AG09309 (cell line): ENCODE measurements at regions not wholly inside any gene's neighbourhood (a gene's known extent, or its start where the extent isn't known, plus 50 kb on each side); places are given as distances from the start of the nearest gene placed in this dataset.

Experiments used
- DNase-seq: peaks from one replicate; pipeline ENCODE4 v3.0.0-alpha.2; 2010; ENCODE audit warnings: low read depth
- H3K4me3 ChIP-seq: 2 replicates; pipeline ENCODE4 v1.5.1; 2011; ENCODE audit warnings: mild to moderate bottlenecking, low read depth, low read length, moderate library complexity; ENCODE audit not compliant: control insufficient read depth
- TF ChIP-seq, protein P1 (sequence below): IDR thresholded peaks from 2 replicates; pipeline ENCODE4 v1.5.1; 2011; ENCODE audit warnings: mild to moderate bottlenecking, low read depth, low read length, inconsistent platforms; ENCODE audit not compliant: insufficient read depth, control insufficient read depth; ENCODE audit errors: missing control alignments

DNA sequence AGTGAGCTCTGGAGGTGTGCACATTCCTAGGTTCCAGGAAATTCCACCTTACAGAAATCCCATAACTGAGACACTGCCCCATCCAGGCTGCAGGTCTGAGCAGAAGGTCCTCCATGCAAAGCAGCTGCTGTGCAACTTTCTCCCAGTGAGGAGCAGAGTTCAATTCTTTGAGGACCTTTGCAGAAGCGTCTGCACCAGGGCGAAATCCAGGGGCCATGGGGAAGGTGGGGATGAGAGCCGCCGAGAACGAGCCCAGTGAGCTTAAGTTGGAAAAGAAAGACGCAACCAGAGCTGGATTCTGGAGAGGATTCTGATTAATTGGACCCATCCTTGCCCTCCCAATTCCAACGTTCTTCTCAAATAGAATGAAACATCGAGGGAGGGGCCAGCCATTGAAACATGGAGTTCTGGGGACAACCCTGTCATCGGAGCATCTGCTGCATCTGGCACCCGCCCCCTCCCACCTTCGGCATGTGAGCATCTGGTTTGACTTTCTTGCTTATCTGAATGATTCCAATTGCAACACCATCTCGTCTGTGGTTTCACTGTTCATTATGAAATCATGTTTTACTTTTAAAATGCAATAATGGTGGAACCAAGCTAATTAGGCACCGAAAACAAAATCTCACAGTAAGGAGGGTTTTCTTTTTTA lies 190.6 kb upstream of the FOXF1 start:
- H3K4me3 ChIP-seq: no peak overlapping the region
- DNase-seq: no peak
- TF ChIP-seq, protein P1, sequence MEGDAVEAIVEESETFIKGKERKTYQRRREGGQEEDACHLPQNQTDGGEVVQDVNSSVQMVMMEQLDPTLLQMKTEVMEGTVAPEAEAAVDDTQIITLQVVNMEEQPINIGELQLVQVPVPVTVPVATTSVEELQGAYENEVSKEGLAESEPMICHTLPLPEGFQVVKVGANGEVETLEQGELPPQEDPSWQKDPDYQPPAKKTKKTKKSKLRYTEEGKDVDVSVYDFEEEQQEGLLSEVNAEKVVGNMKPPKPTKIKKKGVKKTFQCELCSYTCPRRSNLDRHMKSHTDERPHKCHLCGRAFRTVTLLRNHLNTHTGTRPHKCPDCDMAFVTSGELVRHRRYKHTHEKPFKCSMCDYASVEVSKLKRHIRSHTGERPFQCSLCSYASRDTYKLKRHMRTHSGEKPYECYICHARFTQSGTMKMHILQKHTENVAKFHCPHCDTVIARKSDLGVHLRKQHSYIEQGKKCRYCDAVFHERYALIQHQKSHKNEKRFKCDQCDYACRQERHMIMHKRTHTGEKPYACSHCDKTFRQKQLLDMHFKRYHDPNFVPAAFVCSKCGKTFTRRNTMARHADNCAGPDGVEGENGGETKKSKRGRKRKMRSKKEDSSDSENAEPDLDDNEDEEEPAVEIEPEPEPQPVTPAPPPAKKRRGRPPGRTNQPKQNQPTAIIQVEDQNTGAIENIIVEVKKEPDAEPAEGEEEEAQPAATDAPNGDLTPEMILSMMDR: no peak

- no peak for DNase-seq
- H3K4me3 ChIP-seq: no peak overlapping the region
- TF ChIP-seq, protein P1: no peak
Observed at GRCh38 chr16:86320237-86320595, 190.1 kb upstream of the FOXF1 start.

DNA sequence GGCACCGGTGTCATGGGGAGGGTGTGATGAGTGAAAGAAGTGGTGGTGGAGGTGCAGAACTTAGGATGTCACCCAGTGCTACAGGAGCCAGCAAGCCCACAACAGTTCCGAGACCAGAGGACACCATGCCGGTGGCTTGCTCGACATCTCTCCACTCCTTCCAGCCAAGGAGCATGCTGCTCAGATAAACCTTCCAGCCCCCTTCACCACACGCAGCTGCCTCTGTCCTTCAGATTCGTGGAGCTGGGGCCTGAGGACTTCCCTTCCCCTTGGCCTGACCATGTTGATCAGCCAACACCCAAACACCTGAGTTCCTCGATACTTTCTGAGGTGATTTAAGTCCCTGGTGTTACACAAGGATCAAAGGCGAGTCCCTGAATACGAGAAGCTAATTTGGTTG lies 188.8 kb upstream of the FOXF1 start:
- no peak overlapping the region for H3K4me3 ChIP-seq
- TF ChIP-seq, protein P1: no peak
- DNase-seq: no peak

GRCh38 chr16:86322283-86322682 lies 188.0 kb upstream of the FOXF1 start:
- H3K4me3 ChIP-seq: no peak overlapping the region
- DNase-seq: no peak
- TF ChIP-seq, protein P1: no peak

GRCh38 chr16:86322806-86323205 lies 187.5 kb upstream of the FOXF1 start:
- no peak overlapping the region for H3K4me3 ChIP-seq
- DNase-seq: no peak
- TF ChIP-seq, protein P1: no peak

- no peak for DNase-seq
- no peak overlapping the region for H3K4me3 ChIP-seq
- TF ChIP-seq, protein P1: no peak
Observed at GRCh38 chr16:86324320-86324719, 186.0 kb upstream of the FOXF1 start.

GRCh38 chr16:86325360-86325759 lies 185.0 kb upstream of the FOXF1 start:
- TF ChIP-seq, protein P1: no peak
- DNase-seq: no peak
- H3K4me3 ChIP-seq: no peak overlapping the region
